ENCODE measurements at regions not wholly inside any gene's neighbourhood (a gene's known extent, or its start where the extent isn't known, plus 50 kb on each side); places are given as distances from the start of the nearest gene placed in this dataset.
A peak's percentile ranks its signal among the peaks of the same experiment; 100 is the strongest.

GRCh38 chr3:72185549-72186399, 400.8 kb upstream of the PROK2 start:
- Histone ChIP-seq H3K4me1 (ENCODE audit: low read length) (peaks cover 32% of the 10 kb centered on the region), H3K79me2 (ENCODE audit: low read length) (no peaks in the 10 kb centered on the region), H3K9ac (ENCODE audit: low read length) (peak overlapping the region; percentile 39), H3K36me3 (ENCODE audit: insufficient read depth, low read length) (no peaks in the 10 kb centered on the region), H3K9me3 (ENCODE audit: low read length) (no peaks in the 10 kb centered on the region), H3K9me2 (replicated peaks; ENCODE audit: insufficient read depth, low read length) (no peaks in the 10 kb centered on the region), H2AFZ (ENCODE audit: low read length) (peak overlapping the region; percentile 69), H3K27me3 (ENCODE audit: low read length) (no peaks in the 10 kb centered on the region), H3K27ac (ENCODE audit: low read length) (peak overlapping the region; percentile 56), H4K20me1 (ENCODE audit: insufficient read depth, low read depth, low read length) (no peaks in the 10 kb centered on the region), H3K4me3 (ENCODE audit: low read length) (peak overlapping the region; percentile 23; the same call in 1 of the 2 replicates), H3K4me2 (ENCODE audit: low read depth, low read length, poor library complexity, severe bottlenecking) (peak overlapping the region; percentile 56)
- peak; percentile 85 for DNase-seq

GRCh38 chr3:72183489-72183888, 398.5 kb upstream of the PROK2 start:
- DNase-seq: no peak
- Histone ChIP-seq H3K4me3 (ENCODE audit: low read length) (no peak overlapping the region), H3K9me3 (ENCODE audit: low read length) (no peaks in the 10 kb centered on the region), H3K79me2 (ENCODE audit: low read length) (no peaks in the 10 kb centered on the region), H4K20me1 (ENCODE audit: insufficient read depth, low read depth, low read length) (no peaks in the 10 kb centered on the region), H2AFZ (ENCODE audit: low read length) (no peak overlapping the region), H3K9me2 (replicated peaks; ENCODE audit: insufficient read depth, low read length) (no peaks in the 10 kb centered on the region), H3K27me3 (ENCODE audit: low read length) (no peaks in the 10 kb centered on the region), H3K36me3 (ENCODE audit: insufficient read depth, low read length) (no peaks in the 10 kb centered on the region), H3K27ac (ENCODE audit: low read length) (no peak overlapping the region), H3K4me2 (ENCODE audit: low read depth, low read length, poor library complexity, severe bottlenecking) (no peak overlapping the region), H3K4me1 (ENCODE audit: low read length) (peaks cover 38% of the 10 kb centered on the region), H3K9ac (ENCODE audit: low read length) (no peak overlapping the region)

GRCh38 chr3:72182206-72182605, 397.3 kb upstream of the PROK2 start:
- H3K4me2 ChIP-seq (ENCODE audit: low read depth, low read length, poor library complexity, severe bottlenecking): no peak overlapping the region
- H3K9me2 ChIP-seq (replicated peaks; ENCODE audit: insufficient read depth, low read length): no peaks in the 10 kb centered on the region
- H3K27me3 ChIP-seq (ENCODE audit: low read length): no peaks in the 10 kb centered on the region
- no peak for DNase-seq
- no peak overlapping the region for H3K9ac ChIP-seq (ENCODE audit: low read length)
- H3K9me3 ChIP-seq (ENCODE audit: low read length): no peaks in the 10 kb centered on the region
- no peak overlapping the region for H2AFZ ChIP-seq (ENCODE audit: low read length)
- peaks cover 51% of the 10 kb centered on the region for H3K4me1 ChIP-seq (ENCODE audit: low read length)
- no peaks in the 10 kb centered on the region for H3K36me3 ChIP-seq (ENCODE audit: insufficient read depth, low read length)
- no peak overlapping the region for H3K27ac ChIP-seq (ENCODE audit: low read length)
- no peaks in the 10 kb centered on the region for H3K79me2 ChIP-seq (ENCODE audit: low read length)
- H4K20me1 ChIP-seq (ENCODE audit: insufficient read depth, low read depth, low read length): no peaks in the 10 kb centered on the region
- no peak overlapping the region for H3K4me3 ChIP-seq (ENCODE audit: low read length)

GRCh38 chr3:72181251-72181650, 396.3 kb upstream of the PROK2 start:
- H3K9me3 ChIP-seq (ENCODE audit: low read length): no peaks in the 10 kb centered on the region
- H3K36me3 ChIP-seq (ENCODE audit: insufficient read depth, low read length): no peaks in the 10 kb centered on the region
- H3K9ac ChIP-seq (ENCODE audit: low read length): no peak overlapping the region
- no peaks in the 10 kb centered on the region for H3K9me2 ChIP-seq (replicated peaks; ENCODE audit: insufficient read depth, low read length)
- H3K79me2 ChIP-seq (ENCODE audit: low read length): no peaks in the 10 kb centered on the region
- H3K4me2 ChIP-seq (ENCODE audit: low read depth, low read length, poor library complexity, severe bottlenecking): no peak overlapping the region
- no peak for DNase-seq
- H3K4me1 ChIP-seq (ENCODE audit: low read length): peaks cover 53% of the 10 kb centered on the region
- no peaks in the 10 kb centered on the region for H4K20me1 ChIP-seq (ENCODE audit: insufficient read depth, low read depth, low read length)
- H2AFZ ChIP-seq (ENCODE audit: low read length): no peak overlapping the region
- H3K27me3 ChIP-seq (ENCODE audit: low read length): no peaks in the 10 kb centered on the region
- H3K27ac ChIP-seq (ENCODE audit: low read length): no peak overlapping the region
- H3K4me3 ChIP-seq (ENCODE audit: low read length): no peak overlapping the region

- Histone ChIP-seq H3K4me1 (ENCODE audit: low read length) (peaks cover 52% of the 10 kb centered on the region), H3K9me2 (replicated peaks; ENCODE audit: insufficient read depth, low read length) (no peaks in the 10 kb centered on the region), H3K79me2 (ENCODE audit: low read length) (no peaks in the 10 kb centered on the region), H3K9me3 (ENCODE audit: low read length) (no peaks in the 10 kb centered on the region), H3K9ac (ENCODE audit: low read length) (no peak overlapping the region), H3K36me3 (ENCODE audit: insufficient read depth, low read length) (no peaks in the 10 kb centered on the region), H3K27ac (ENCODE audit: low read length) (no peak overlapping the region), H2AFZ (ENCODE audit: low read length) (no peak overlapping the region), H3K4me2 (ENCODE audit: low read depth, low read length, poor library complexity, severe bottlenecking) (no peak overlapping the region), H4K20me1 (ENCODE audit: insufficient read depth, low read depth, low read length) (no peaks in the 10 kb centered on the region), H3K4me3 (ENCODE audit: low read length) (no peak overlapping the region), H3K27me3 (ENCODE audit: low read length) (no peaks in the 10 kb centered on the region)
- DNase-seq: no peak
These were observed 395.5 kb upstream of the PROK2 start for GRCh38 chr3:72180405-72180804.

GRCh38 chr3:72179107-72179464, 394.1 kb upstream of the PROK2 start:
- no peaks in the 10 kb centered on the region for H4K20me1 ChIP-seq (ENCODE audit: insufficient read depth, low read depth, low read length)
- peaks cover 41% of the 10 kb centered on the region for H3K4me1 ChIP-seq (ENCODE audit: low read length)
- H3K36me3 ChIP-seq (ENCODE audit: insufficient read depth, low read length): no peaks in the 10 kb centered on the region
- H3K27ac ChIP-seq (ENCODE audit: low read length): no peak overlapping the region
- H3K4me3 ChIP-seq (ENCODE audit: low read length): no peak overlapping the region
- no peaks in the 10 kb centered on the region for H3K9me2 ChIP-seq (replicated peaks; ENCODE audit: insufficient read depth, low read length)
- no peak overlapping the region for H3K4me2 ChIP-seq (ENCODE audit: low read depth, low read length, poor library complexity, severe bottlenecking)
- no peak for DNase-seq
- H3K27me3 ChIP-seq (ENCODE audit: low read length): no peaks in the 10 kb centered on the region
- H3K9me3 ChIP-seq (ENCODE audit: low read length): no peaks in the 10 kb centered on the region
- no peak overlapping the region for H3K9ac ChIP-seq (ENCODE audit: low read length)
- H3K79me2 ChIP-seq (ENCODE audit: low read length): no peaks in the 10 kb centered on the region
- H2AFZ ChIP-seq (ENCODE audit: low read length): no peak overlapping the region

- no peak overlapping the region for H3K27ac ChIP-seq (ENCODE audit: low read length)
- no peak overlapping the region for H3K9ac ChIP-seq (ENCODE audit: low read length)
- peaks cover 41% of the 10 kb centered on the region for H3K4me1 ChIP-seq (ENCODE audit: low read length)
- no peaks in the 10 kb centered on the region for H3K27me3 ChIP-seq (ENCODE audit: low read length)
- H2AFZ ChIP-seq (ENCODE audit: low read length): no peak overlapping the region
- H3K4me3 ChIP-seq (ENCODE audit: low read length): no peak overlapping the region
- DNase-seq: no peak
- no peaks in the 10 kb centered on the region for H3K79me2 ChIP-seq (ENCODE audit: low read length)
- no peaks in the 10 kb centered on the region for H3K36me3 ChIP-seq (ENCODE audit: insufficient read depth, low read length)
- H3K9me2 ChIP-seq (replicated peaks; ENCODE audit: insufficient read depth, low read length): no peaks in the 10 kb centered on the region
- H3K9me3 ChIP-seq (ENCODE audit: low read length): no peaks in the 10 kb centered on the region
- H3K4me2 ChIP-seq (ENCODE audit: low read depth, low read length, poor library complexity, severe bottlenecking): peak overlapping the region; percentile 58
- no peaks in the 10 kb centered on the region for H4K20me1 ChIP-seq (ENCODE audit: insufficient read depth, low read depth, low read length)
These were observed 393.6 kb upstream of the PROK2 start for GRCh38 chr3:72178463-72179106.

- peaks cover 41% of the 10 kb centered on the region for H3K4me1 ChIP-seq (ENCODE audit: low read length)
- peak overlapping the region; percentile 58 for H3K4me2 ChIP-seq (ENCODE audit: low read depth, low read length, poor library complexity, severe bottlenecking)
- peak overlapping the region; percentile 58 for H3K4me3 ChIP-seq (ENCODE audit: low read length)
These were observed 392.4 kb upstream of the PROK2 start for GRCh38 chr3:72177075-72178050.

More at GRCh38 chr3:72177075-72178050, 392.4 kb upstream of the PROK2 start:
- H2AFZ ChIP-seq (ENCODE audit: low read length): peak overlapping the region; percentile 69
- no peaks in the 10 kb centered on the region for H3K9me2 ChIP-seq (replicated peaks; ENCODE audit: insufficient read depth, low read length)
- H4K20me1 ChIP-seq (ENCODE audit: insufficient read depth, low read depth, low read length): no peaks in the 10 kb centered on the region
- peak; percentile 63 for DNase-seq
- no peaks in the 10 kb centered on the region for H3K27me3 ChIP-seq (ENCODE audit: low read length)
- H3K27ac ChIP-seq (ENCODE audit: low read length): no peak overlapping the region; the same call in 1 of the 2 replicates
- no peaks in the 10 kb centered on the region for H3K36me3 ChIP-seq (ENCODE audit: insufficient read depth, low read length)
- H3K9me3 ChIP-seq (ENCODE audit: low read length): no peaks in the 10 kb centered on the region
- peak overlapping the region; percentile 45 for H3K9ac ChIP-seq (ENCODE audit: low read length)
- H3K79me2 ChIP-seq (ENCODE audit: low read length): no peaks in the 10 kb centered on the region
